ENCODE measurements at regions not wholly inside any gene's neighbourhood (a gene's known extent, or its start where the extent isn't known, plus 50 kb on each side); places are given as distances from the start of the nearest gene placed in this dataset.

GRCh38 chr7:28316489-28316888 lies 95.8 kb upstream of the CREB5 start:
- Histone ChIP-seq H3K9me2 (replicated peaks; ENCODE audit: insufficient read depth) (no peaks in the 10 kb centered on the region), H3K79me2 (no peaks in the 10 kb centered on the region), H3K9me3 (ENCODE audit: low read depth) (no peaks in the 10 kb centered on the region), H2AFZ (no peak overlapping the region), H3K4me1 (ENCODE audit: insufficient read depth) (peaks cover 24% of the 10 kb centered on the region), H4K20me1 (ENCODE audit: insufficient read depth, poor library complexity, severe bottlenecking) (no peaks in the 10 kb centered on the region), H3K4me3 (no peak overlapping the region), H3K4me2 (no peak overlapping the region), H3K27ac (no peak overlapping the region), H3K36me3 (replicated peaks; ENCODE audit: insufficient read depth, low read depth) (no peaks in the 10 kb centered on the region), H3K27me3 (no peaks in the 10 kb centered on the region)
- DNase-seq (ENCODE audit: low spot score) = no peak
- TF ChIP-seq EZH2 (IDR thresholded peaks at IDR 0.05; ENCODE audit: borderline replicate concordance) (no peak), CTCF (IDR thresholded peaks at IDR 0.05; ENCODE audit: poor library complexity) (no peak), EZH2phosphoT487 (IDR thresholded peaks at IDR 0.05; ENCODE audit: low read depth, severe bottlenecking, unreplicated experiment) (no peak)
- WGBS (ENCODE audit: low lambda C conversion rate, missing lambda C conversion rate) = 88% methylated on average over 3 of the region's 3 CpGs

DNA sequence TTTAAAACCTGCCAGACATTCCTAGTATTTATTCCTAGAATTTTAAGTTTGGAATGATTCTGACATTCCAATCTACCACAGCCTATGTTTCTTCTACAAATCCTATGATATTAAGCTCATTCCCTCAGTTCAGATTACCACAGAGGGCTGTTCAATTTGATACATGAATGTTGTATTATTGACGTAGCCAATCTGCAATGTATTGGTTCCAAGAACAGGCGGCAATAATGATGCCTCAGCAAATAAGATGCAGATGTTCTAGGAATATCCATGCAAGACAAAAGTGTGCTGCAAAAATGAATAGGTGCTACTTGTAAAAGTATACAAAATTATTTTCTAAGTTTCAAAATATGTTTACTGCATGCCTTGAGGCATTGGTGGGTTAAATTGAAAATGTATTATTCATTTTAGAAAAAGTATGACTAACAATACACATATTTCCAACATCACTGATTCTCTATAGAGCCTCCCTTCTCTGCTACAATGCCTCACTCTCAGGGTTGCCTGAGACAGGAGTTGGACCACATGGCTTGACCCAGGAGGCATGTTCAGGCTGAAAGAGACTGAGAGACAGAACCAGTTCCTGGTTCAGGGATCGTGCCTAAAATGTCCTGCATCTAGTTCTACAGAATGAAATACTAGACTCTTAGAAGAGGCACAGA lies 94.1 kb upstream of the CREB5 start:
- Histone ChIP-seq H3K27me3 (no peaks in the 10 kb centered on the region), H3K4me1 (ENCODE audit: insufficient read depth) (peaks cover 24% of the 10 kb centered on the region), H3K79me2 (no peaks in the 10 kb centered on the region), H3K9me3 (ENCODE audit: low read depth) (no peaks in the 10 kb centered on the region), H3K4me3 (no peak overlapping the region), H3K27ac (no peak overlapping the region), H3K9me2 (replicated peaks; ENCODE audit: insufficient read depth) (no peaks in the 10 kb centered on the region), H4K20me1 (ENCODE audit: insufficient read depth, poor library complexity, severe bottlenecking) (no peaks in the 10 kb centered on the region), H3K36me3 (replicated peaks; ENCODE audit: insufficient read depth, low read depth) (no peaks in the 10 kb centered on the region), H2AFZ (no peak overlapping the region), H3K4me2 (no peak overlapping the region)
- 88% methylated on average over 3 of the region's 3 CpGs for WGBS (ENCODE audit: low lambda C conversion rate, missing lambda C conversion rate)
- DNase-seq (ENCODE audit: low spot score) = no peak
- TF ChIP-seq EZH2 (IDR thresholded peaks at IDR 0.05; ENCODE audit: borderline replicate concordance) = no peak
- no peak for TF ChIP-seq CTCF (IDR thresholded peaks at IDR 0.05; ENCODE audit: poor library complexity)
- TF ChIP-seq EZH2phosphoT487 (IDR thresholded peaks at IDR 0.05; ENCODE audit: low read depth, severe bottlenecking, unreplicated experiment) = no peak

GRCh38 chr7:28323833-28324232 lies 88.5 kb upstream of the CREB5 start:
- no peak for TF ChIP-seq EZH2 (IDR thresholded peaks at IDR 0.05; ENCODE audit: borderline replicate concordance)
- TF ChIP-seq EZH2phosphoT487 (IDR thresholded peaks at IDR 0.05; ENCODE audit: low read depth, severe bottlenecking, unreplicated experiment) = no peak
- TF ChIP-seq CTCF (IDR thresholded peaks at IDR 0.05; ENCODE audit: poor library complexity) = no peak
- WGBS (ENCODE audit: low lambda C conversion rate, missing lambda C conversion rate) = 94% methylated on average over 7 of the region's 7 CpGs
- Histone ChIP-seq H2AFZ (no peak overlapping the region), H3K4me2 (no peak overlapping the region), H3K9me3 (ENCODE audit: low read depth) (no peaks in the 10 kb centered on the region), H3K4me3 (no peak overlapping the region), H3K9me2 (replicated peaks; ENCODE audit: insufficient read depth) (no peaks in the 10 kb centered on the region), H3K27ac (no peak overlapping the region), H3K4me1 (ENCODE audit: insufficient read depth) (no peaks in the 10 kb centered on the region), H3K27me3 (no peaks in the 10 kb centered on the region), H3K79me2 (no peaks in the 10 kb centered on the region), H4K20me1 (ENCODE audit: insufficient read depth, poor library complexity, severe bottlenecking) (no peaks in the 10 kb centered on the region), H3K36me3 (replicated peaks; ENCODE audit: insufficient read depth, low read depth) (no peaks in the 10 kb centered on the region)
- no peak for DNase-seq (ENCODE audit: low spot score)

Measured in hepatocyte (in vitro differentiated cells).